CD4-positive, alpha-beta T cell treated with Interleukin-10 for 1 hour (primary cell): ENCODE measurements at regions not wholly inside any gene's neighbourhood (a gene's known extent, or its start where the extent isn't known, plus 50 kb on each side); places are given as distances from the start of the nearest gene placed in this dataset.
"Not testable (repeated sequence)": the region's sequence is repeated elsewhere in the genome, so short reads cannot be mapped to it uniquely, and the experiment has no call there.

Experiments
- DNase-seq: peaks from one replicate; pipeline ENCODE4 v3.0.0-alpha.2; 2020

DNA sequence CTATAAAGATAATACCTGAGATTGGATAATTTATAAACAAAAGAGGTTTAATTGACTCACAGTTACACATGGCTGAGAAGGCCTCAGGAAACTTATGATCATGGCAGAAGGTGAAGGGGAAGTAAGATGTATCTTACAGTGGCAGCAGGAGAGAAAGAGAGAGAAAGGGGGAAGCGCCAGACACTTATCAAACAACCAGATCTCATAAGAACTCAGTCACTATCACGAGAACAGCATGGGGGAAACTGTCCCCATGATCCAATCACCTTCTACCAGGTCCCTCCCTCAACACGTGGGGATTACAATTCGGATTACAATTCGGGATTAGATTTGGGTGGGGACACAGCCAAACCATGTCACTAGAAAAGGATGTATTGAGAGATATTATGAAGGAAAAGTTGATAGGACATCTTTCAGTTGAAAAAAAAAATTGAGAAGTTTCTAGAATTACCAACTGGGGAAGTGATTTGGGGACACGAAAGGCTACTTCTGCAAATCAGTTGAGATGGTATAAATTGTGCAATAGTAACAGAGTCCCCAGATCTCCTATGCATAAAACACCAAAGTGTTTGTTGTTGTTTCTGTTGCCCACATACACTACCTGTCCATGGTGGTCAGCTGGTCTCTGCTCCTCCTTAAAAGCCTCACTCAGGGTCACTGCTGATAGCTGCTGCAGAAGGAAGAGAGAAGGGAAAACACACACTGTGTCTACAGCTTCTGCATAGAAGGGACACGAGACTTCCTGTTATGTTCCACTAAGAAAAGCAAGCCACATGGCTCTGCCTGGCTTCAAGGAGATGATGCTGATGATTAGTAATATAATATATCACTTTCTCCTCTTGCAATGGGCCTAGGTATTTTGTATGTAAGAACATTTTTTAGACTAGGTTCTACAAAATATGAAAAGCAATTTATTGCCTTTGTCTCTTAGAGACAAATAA lies 465.5 kb downstream of the PDZRN4 start:
- DNase-seq: no peak

DNA sequence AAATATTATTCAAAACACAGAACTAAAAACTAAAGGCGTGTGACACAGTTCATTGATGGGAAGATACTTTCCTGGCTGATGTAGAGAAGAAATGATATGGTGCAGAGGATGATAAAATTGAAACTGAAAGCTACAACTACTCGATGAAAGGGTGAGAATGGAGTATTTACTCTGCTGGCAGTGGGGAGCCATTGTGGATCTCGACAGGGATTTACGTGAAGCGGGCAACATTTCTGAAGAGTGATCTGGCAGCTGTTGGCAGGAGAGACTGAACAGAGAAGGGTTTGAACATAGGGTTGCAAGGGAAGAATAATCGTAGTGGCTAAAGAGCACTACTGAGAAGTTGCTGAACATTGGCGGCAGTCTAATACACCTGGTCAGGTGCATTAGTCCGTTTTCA lies 464.9 kb downstream of the PDZRN4 start:
- no peak for DNase-seq

DNA sequence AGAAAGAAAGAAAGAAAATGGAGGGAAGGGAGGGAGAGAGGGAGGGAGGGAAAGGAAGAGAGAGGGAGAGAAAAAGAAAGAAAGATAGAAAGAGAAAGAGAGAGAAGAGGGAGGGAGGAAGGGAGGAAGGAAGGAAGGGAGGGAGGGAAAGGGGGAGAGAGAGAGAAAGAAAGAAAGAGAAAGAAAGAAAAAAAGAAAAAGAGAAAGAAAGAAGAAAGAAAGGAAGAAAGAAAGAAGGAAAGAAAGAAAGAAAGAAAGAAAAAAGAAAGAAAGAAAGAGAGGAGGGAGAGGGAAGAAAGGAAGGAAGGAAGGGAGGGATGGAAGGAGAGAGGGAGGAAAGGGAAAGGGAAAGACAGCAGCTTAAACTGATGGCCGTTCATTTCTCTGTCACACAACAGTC lies 457.5 kb downstream of the PDZRN4 start:
- no peak for DNase-seq

DNA sequence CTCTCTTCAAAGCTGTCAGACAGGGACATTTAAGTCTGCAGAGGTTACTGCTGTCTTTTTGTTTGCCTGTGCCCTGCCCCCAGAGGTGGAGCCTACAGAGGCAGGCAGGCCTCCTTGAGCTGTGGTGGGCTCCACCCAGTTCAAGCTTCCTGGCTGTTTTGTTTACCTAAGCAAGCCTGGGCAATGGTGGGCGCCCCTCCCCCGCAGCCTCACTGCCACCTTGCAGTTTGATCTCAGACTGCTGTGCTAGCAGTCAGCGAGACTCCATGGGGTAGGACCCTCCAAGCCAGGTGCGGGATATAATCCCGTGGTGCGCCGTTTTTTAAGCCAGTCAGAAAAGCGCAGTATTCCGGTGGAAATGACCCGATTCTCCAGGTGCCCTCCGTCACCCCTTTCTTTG lies 454.7 kb downstream of the PDZRN4 start:
- not testable (repeated sequence) for DNase-seq

DNA sequence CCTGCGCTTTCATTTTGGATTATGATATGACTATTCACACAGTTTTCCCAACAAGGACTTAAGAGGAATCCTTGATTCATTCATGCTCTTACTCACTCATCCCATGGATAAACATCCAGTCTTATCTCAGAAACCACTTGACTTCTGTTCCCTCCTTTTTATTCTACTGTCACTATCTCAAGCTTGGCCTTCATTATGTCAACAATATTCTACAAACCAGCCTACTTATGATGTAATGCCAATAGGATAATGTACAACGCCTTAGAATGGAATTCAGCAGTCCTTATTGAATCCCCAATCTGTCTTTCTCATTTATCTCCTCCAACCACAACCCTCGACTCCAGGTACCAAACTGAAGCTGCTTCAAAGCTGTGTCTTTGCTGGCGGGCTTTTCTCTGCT lies 448.5 kb downstream of the PDZRN4 start:
- DNase-seq: no peak

DNA sequence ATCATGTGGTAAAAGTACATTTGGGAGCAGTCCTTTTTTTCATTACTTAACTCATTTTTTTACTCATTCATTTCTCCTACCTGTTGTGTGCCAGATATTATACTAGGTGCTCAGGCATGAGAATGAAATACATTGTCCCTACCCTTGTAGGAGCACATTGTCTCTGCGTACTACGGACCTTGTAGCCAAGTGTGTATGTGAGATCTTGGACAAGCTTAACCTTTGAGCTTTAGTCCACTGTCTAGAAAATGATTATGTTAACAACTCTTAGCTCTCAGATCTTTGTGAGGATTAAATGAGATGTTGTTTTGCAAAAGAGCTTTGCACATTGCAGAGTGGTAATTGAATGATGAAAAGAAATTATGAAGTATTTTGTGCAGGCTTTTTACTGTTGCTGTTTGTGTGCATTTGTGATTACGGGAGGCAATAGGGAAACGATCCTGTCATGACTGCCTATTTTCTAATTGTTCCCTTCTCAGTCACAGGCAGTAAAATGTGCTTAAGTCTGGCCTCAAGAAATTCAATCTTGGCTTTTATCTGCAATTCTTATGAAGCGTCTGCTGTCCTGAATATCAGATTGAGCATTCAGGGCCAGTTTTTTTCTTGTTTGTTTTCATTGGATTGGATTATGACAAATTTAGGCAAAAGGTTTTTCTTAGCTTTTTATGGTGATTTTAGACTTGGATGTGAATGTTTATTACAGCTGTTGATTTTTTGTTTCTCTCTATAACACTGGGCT lies 447.7 kb downstream of the PDZRN4 start:
- no peak for DNase-seq

DNA sequence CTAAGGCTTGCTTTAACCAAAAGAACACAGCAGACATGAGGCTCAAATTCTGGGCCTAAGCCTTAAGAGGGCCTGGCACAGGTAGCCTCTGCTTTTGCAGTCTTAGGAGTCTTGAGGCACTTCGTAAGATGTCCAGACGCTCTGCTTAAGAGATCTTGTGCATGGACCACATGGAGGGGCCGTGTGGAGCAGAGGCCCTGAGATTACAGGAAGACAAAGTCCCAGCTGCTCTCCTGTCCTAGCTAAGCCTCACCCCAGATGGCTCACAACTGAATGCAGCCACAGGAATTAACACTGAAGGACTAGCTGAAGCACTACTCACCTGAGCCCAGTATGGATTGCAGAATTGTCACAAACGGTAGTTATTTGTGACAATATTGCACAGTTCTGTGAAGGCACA lies 446.0 kb downstream of the PDZRN4 start:
- DNase-seq: no peak

DNA sequence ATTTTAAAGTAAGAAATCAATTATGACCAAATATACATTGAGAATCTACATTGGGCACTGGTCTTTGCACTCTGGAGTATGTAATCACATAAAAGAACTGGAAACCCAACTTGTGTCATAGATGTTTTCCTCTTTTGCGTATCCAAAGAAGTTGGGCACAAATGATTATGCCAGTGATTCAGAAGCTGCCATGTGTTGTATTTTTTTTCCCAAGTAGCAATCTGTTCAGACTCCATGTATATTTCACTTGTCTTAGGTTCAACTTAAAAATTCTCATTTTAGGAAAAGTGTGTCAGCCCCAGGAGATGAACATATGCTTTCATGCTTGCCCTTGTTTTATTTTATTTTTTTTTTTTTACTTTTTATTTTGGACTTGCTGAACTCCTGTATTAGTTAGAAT lies 441.5 kb downstream of the PDZRN4 start:
- DNase-seq: no peak

DNA sequence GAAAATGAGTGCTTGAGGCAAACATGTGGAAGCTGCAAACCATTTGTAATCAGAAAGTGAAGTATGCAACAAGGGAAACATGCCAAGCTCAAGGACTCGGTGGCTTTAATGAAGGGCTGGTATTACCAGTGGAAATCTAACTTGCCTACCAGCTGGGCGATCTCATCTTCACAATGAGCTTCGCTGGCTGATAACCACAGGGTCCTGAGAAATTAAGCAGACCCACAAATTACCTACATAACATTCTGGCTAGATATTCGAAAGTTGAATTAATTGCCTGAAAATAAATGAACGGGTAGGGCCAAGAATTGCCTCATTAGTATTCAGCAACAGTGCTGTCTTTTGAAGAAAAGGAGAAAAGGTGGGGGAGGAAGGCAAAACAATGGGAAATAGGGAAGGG lies 439.4 kb downstream of the PDZRN4 start:
- DNase-seq: no peak

DNA sequence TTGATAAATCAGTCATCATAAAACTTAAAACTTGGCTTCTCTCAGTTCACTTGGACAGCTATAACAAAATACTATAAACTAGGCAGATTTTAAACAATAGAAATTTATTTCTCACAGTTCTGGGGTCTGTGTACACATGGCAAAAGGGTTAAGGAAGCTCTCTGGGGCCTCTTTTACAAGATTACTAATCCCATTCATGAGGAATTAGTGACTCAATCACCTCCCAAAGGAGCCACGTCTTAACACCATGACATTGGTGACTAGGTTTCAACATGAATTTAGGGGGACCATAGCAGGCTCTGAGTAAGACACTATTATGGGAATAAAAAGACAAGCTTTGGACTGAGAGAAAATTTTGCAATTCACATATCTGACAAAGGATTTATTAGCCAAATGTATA lies 436.5 kb downstream of the PDZRN4 start:
- no peak for DNase-seq
